AG09309 (cell line): ENCODE measurements at regions not wholly inside any gene's neighbourhood (a gene's known extent, or its start where the extent isn't known, plus 50 kb on each side); places are given as distances from the start of the nearest gene placed in this dataset.
"Not testable (repeated sequence)": the region's sequence is repeated elsewhere in the genome, so short reads cannot be mapped to it uniquely, and the experiment has no call there.

Source experiments
- DNase-seq: peaks from one replicate; pipeline ENCODE4 v3.0.0-alpha.2; 2010; ENCODE audit warnings: low read depth
- H3K4me3 ChIP-seq: 2 replicates; pipeline ENCODE4 v1.5.1; 2011; ENCODE audit warnings: mild to moderate bottlenecking, low read depth, low read length, moderate library complexity; ENCODE audit not compliant: control insufficient read depth
- CTCF ChIP-seq: IDR thresholded peaks from 2 replicates; pipeline ENCODE4 v1.5.1; 2011; ENCODE audit warnings: mild to moderate bottlenecking, low read depth, low read length, inconsistent platforms; ENCODE audit not compliant: insufficient read depth, control insufficient read depth; ENCODE audit errors: missing control alignments

- not testable (repeated sequence) for DNase-seq
Measured at GRCh38 chr20:1727303-1727702, 69.7 kb upstream of the SIRPG start.

DNA sequence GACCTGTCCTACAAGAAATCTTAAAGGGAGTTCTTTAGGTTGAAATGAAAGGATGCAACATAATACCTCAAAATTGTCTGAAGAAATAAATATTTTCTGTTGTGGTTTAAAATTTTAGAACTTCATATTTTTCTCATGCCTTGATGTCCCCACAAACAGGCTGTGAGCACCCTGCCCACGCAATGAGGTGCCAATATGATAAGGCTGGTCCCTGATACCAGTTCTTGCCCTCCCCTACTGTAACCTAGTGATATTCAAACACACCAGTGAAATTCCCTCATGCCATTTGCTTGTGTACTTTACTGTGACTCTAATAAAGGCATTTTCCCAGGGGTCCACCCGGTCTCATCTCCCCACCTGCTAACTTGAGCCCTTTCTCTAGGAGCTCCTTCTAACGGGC is 67.3 kb upstream of the SIRPG start:
- no peak for TF ChIP-seq CTCF
- H3K4me3 ChIP-seq = no peak overlapping the region
- DNase-seq = no peak

More at GRCh38 chr20:1727303-1727702, 69.7 kb upstream of the SIRPG start:
- H3K4me3 ChIP-seq = not testable (repeated sequence)

DNA sequence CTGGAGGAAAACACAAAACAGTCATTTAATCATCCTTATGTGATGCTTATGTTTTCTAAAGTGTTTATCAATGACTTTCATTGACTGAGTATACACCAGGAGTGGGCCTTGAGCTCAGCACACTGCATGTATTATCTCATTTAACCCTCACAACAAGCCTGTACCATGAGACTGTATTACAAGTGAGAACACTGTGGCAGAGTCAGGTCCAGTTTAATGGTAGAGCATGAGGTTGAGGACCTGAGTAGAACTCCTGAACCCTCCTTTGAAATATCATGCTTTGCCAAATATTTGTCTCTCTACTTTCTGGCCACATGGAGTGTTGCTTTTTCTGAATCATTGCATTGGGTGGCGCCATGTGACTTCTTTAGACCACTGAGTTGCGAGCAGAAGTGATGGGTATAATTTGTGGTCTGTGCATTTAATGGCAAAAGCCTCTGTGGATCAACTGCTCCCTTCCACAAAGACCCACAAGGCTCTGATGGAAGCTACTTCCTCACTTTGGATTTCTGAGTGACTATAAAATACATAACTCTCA is 65.0 kb upstream of the SIRPG start:
- H3K4me3 ChIP-seq = no peak overlapping the region
- no peak for TF ChIP-seq CTCF
- no peak for DNase-seq

GRCh38 chr20:1721687-1722512 is 64.3 kb upstream of the SIRPG start:
- TF ChIP-seq CTCF = no peak
- no peak for DNase-seq
- no peak overlapping the region for H3K4me3 ChIP-seq

- H3K4me3 ChIP-seq = no peak overlapping the region
- TF ChIP-seq CTCF = no peak
- no peak for DNase-seq
Measured at GRCh38 chr20:1720845-1721475, 63.4 kb upstream of the SIRPG start.

DNA sequence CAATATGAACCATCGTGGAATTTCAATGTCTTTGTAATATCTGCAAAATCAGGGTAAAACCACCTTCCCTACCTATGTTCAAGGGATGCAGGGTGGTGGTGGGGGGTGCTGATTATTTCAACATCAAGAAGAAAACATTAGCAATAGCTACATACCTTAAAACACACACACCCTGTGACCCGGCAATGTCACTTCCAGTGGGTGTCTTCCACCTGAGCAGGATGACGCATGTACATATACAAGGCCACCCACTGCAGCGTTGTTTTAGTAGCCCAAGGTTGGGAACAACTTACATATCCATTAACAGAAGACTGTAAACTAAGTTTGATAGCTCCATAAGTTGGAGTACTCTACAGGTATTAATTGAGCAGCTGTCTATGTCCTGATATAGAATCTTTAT is 62.6 kb upstream of the SIRPG start:
- no peak for DNase-seq
- no peak overlapping the region for H3K4me3 ChIP-seq
- TF ChIP-seq CTCF = no peak
